K562 (cell line): ENCODE measurements at regions not wholly inside any gene's neighbourhood (a gene's known extent, or its start where the extent isn't known, plus 50 kb on each side); places are given as distances from the start of the nearest gene placed in this dataset.

Source experiments
- TF ChIP-seq, protein P1 (sequence below): fragments of 200-600 bp; sonication (generic); IDR thresholded peaks from one replicate; pipeline ENCODE4 v1.6.1; 2012; ENCODE audit warnings: mild to moderate bottlenecking, low read depth, low read length, inconsistent platforms

DNA sequence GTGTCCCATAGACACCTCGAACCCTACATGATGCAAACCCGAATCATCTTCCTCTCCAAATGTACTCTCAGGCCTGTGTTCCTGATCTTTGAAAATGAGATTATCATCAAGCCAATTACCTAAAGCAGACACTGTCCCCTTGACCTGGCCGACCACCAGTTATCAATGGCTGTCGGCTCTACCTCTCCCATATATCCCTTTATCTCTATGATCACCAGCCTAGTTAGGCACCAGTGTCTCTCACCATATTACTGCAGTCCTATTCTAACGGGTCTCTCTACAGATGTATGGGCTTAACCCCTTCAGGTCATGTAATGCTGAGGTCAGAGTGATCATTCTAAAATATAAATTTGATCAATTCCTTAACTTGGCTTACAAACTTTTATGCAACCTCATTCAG is 234.9 kb upstream of the MARCKS start (continued):
- TF ChIP-seq, protein P1, sequence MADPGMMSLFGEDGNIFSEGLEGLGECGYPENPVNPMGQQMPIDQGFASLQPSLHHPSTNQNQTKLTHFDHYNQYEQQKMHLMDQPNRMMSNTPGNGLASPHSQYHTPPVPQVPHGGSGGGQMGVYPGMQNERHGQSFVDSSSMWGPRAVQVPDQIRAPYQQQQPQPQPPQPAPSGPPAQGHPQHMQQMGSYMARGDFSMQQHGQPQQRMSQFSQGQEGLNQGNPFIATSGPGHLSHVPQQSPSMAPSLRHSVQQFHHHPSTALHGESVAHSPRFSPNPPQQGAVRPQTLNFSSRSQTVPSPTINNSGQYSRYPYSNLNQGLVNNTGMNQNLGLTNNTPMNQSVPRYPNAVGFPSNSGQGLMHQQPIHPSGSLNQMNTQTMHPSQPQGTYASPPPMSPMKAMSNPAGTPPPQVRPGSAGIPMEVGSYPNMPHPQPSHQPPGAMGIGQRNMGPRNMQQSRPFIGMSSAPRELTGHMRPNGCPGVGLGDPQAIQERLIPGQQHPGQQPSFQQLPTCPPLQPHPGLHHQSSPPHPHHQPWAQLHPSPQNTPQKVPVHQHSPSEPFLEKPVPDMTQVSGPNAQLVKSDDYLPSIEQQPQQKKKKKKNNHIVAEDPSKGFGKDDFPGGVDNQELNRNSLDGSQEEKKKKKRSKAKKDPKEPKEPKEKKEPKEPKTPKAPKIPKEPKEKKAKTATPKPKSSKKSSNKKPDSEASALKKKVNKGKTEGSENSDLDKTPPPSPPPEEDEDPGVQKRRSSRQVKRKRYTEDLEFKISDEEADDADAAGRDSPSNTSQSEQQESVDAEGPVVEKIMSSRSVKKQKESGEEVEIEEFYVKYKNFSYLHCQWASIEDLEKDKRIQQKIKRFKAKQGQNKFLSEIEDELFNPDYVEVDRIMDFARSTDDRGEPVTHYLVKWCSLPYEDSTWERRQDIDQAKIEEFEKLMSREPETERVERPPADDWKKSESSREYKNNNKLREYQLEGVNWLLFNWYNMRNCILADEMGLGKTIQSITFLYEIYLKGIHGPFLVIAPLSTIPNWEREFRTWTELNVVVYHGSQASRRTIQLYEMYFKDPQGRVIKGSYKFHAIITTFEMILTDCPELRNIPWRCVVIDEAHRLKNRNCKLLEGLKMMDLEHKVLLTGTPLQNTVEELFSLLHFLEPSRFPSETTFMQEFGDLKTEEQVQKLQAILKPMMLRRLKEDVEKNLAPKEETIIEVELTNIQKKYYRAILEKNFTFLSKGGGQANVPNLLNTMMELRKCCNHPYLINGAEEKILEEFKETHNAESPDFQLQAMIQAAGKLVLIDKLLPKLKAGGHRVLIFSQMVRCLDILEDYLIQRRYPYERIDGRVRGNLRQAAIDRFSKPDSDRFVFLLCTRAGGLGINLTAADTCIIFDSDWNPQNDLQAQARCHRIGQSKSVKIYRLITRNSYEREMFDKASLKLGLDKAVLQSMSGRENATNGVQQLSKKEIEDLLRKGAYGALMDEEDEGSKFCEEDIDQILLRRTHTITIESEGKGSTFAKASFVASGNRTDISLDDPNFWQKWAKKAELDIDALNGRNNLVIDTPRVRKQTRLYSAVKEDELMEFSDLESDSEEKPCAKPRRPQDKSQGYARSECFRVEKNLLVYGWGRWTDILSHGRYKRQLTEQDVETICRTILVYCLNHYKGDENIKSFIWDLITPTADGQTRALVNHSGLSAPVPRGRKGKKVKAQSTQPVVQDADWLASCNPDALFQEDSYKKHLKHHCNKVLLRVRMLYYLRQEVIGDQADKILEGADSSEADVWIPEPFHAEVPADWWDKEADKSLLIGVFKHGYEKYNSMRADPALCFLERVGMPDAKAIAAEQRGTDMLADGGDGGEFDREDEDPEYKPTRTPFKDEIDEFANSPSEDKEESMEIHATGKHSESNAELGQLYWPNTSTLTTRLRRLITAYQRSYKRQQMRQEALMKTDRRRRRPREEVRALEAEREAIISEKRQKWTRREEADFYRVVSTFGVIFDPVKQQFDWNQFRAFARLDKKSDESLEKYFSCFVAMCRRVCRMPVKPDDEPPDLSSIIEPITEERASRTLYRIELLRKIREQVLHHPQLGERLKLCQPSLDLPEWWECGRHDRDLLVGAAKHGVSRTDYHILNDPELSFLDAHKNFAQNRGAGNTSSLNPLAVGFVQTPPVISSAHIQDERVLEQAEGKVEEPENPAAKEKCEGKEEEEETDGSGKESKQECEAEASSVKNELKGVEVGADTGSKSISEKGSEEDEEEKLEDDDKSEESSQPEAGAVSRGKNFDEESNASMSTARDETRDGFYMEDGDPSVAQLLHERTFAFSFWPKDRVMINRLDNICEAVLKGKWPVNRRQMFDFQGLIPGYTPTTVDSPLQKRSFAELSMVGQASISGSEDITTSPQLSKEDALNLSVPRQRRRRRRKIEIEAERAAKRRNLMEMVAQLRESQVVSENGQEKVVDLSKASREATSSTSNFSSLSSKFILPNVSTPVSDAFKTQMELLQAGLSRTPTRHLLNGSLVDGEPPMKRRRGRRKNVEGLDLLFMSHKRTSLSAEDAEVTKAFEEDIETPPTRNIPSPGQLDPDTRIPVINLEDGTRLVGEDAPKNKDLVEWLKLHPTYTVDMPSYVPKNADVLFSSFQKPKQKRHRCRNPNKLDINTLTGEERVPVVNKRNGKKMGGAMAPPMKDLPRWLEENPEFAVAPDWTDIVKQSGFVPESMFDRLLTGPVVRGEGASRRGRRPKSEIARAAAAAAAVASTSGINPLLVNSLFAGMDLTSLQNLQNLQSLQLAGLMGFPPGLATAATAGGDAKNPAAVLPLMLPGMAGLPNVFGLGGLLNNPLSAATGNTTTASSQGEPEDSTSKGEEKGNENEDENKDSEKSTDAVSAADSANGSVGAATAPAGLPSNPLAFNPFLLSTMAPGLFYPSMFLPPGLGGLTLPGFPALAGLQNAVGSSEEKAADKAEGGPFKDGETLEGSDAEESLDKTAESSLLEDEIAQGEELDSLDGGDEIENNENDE = no peak
